Activated CD8-positive, alpha-beta memory T cell treated with anti-CD3 and anti-CD28 coated beads, Interleukin-2, amount 50 U/mL, for 48 hours (primary cell): ENCODE measurements at regions not wholly inside any gene's neighbourhood (a gene's known extent, or its start where the extent isn't known, plus 50 kb on each side); places are given as distances from the start of the nearest gene placed in this dataset.

Source experiments
- DNase-seq: peaks from one replicate; pipeline ENCODE4 v3.0.0-alpha.2; 2020

DNA sequence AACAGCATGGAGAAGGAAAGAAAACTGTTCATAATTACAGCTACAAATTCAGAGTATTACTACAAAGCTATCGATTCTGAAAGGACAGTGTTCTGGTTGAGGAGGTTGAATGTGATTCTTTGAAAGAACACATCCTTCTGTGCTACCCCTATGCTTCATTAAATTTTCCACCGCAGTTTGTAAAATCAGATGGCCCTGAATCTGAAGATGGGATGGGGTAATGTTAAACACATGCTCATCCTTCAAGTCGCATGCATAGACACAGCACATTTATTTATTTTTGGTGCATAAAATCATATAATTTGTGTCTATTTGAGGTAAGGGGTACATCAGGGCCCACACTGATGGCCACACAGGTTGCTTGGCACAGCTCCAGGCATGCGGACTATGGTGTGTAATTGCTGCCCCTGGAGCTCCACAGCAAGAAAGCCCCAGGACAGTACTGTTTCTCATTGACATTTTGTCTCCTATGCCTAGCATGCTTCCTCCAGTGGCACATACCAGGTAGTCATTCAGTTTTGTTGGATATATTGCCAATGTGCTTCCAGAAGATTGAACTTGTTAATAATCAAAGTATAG lies 238.8 kb upstream of the TANK start:
- no peak for DNase-seq

DNA sequence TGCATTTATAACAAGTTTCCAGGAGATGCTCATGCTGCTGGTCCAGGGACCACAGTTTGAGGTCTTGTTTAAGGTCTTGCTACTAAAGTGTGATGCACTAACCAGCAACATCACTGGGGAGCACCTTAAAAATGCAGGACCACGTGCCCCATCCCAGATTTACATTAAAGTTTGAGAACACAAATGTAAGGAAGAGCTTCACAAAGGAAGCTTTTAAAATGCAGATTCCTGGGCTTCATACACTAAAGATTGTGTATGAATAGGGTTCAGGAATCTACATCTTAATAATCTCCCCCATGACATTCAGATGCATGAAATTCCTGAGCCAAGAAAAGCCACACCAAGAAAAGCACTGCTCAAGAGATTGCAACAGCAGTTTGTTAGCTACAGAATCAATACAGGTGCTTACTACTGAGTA lies 235.3 kb upstream of the TANK start:
- no peak for DNase-seq

DNA sequence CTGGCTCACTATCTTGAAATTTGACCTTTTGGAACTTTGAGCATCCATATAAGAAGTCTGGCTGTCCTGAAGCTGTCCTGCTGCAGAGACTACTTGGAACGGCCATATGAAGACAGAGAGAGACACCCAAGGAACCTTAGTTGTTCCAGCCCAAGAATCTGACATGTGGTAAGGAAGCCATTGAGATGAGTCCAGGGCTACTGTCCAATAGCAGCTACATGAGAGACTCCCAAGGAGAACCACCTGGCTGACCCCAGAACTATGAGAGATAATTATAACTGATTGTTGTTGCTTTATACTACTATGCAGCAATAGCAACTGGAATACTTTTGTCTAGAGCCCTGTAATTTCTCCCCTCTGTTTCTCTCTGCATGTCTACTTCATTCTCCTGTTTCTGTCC lies 234.3 kb upstream of the TANK start:
- no peak for DNase-seq

DNA sequence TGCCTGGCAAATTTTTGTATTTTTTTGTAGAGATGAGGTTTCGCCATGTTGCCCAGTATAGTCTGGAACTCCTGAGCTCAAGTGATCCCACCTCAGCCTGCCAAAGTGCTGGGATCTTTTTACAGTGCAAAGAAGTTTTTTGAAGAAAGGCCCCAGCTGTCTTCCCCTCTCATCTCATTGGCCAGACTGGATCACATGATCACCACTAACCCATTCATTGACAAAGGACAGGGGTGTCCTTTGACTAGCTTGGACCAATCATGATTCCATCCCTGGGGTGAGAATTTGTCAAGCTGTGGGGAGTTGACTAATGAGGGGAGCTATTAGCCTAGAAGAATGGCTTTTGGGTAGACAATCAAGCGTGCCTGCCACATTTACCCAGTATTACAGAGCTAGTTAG lies 232.9 kb upstream of the TANK start:
- DNase-seq, result no peak

DNA sequence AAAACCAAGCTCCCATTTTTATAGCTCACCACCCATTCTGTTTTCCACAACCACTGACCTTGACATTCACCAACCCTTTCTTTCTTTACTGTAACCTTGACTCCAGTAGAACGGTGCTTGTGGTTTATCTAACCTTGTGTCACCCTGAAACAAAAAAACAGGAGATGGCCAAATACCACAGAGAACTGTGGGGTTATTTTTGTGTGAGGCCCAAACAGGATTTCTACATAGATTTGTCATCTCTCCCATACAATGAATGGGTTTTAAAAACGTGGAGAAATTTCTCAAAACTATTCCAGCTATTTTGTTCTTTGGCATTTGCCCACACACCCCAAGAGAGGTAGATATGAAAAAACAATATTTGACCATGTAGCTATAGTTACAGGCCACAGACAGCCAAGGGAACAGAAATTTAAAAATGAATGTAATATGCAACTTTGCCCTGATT lies 231.3 kb upstream of the TANK start:
- no peak for DNase-seq

DNA sequence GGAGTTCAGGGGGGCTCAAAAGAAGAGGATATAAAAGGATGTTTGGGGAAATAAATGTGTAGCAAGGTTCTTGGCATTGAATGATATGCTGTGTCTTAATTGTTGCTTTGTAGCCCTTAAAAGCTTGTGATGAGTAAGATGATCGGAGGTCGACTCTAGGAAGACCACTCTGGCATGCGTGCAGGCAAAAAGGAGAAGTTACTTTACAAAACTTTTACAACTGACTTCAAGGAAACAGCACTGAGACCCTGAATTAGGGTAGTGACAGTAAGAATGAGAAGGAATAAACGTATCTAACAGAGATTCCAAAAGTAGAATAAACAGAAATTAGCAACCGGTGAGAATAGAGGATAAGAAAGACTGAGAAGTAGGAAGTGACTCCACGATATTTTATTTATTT lies 228.7 kb upstream of the TANK start:
- DNase-seq, result no peak

DNA sequence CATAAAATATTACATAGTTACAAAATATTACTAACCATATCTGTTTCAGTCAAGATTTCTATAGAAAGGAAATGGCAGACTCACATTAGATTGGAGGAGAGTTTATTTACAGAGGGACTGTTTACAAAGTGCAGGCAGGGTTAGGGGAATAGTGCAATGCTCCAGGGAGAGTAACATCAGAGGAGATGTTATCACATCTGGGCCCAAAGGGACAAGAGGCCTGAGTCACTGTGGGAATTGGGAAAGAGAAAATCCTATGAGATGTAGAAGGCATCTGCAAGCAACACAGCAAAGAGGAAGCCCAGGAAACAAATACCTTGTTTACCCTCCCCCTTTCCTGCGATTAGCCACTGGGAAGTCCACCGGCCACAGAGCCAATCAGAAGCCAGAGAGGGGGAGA lies 227.3 kb upstream of the TANK start:
- no peak for DNase-seq

DNA sequence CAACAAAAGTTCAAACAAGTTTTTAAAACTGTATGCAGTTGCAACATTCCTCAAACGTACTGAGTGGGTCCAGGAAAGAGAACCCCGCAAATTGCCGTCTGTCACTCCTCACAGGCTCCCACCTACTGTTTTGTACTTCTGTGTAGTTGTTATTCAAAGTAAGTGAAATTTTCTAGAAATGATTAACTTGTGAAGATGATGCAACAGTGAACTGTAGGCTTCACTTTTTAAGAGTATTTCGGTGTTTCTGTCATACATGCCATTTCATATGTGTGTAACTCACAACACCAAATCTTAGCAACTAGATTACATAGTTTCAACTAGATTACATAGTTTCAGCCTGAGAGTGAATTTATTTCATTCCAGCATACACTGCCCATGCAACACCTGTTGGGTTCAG lies 226.0 kb upstream of the TANK start:
- no peak for DNase-seq

DNA sequence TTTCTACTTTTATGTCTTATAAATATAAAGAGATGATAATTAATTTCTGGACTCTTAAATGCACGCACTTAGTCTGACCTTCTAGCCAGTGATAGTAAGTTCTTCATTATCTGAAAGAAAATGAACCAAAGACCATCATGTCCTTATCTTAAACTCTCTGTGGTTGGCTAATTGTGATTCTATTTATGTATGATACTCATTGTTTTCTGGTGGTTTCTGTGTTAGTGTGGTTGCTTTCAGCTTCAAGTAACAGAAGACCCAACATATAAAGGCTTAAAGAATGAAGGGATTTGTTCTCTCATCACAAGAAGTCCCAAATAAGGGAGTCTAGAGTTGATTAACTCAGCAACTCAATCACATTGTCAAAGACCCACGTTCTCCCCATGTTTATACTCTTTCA lies 225.2 kb upstream of the TANK start:
- no peak for DNase-seq

DNA sequence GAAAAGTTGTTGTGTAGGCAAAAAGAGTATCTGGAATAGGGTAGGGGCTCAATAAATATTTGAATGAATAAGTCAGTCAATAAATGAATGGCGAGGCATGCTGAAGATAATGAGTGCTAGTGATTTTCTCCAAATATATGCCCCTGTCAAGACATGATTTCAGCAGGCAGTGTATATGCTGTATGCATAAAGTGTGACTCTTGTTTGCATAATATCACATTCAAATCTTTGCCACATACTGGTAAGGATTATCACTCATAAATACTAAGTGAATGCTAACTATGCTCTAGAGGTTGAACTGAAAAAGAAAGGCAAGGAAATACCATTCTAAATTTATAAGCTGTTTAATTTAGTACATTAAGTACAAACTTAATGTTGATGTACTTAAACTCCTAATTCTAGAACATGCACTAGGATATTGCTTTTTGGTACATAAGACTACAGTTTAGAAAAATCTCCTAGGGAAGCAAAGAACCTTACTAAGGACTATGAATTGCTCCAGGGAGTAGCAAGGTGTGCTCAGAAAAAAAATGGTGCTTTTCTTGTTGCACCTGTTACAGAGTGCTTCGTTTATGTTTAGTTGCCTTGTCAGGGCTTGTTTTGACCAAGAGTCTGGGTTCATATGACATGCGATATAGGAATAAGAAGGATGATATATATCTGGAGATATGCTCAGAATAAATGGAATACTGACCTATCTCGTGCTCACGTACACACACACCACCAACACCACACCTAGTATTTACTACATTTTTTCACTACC lies 224.0 kb upstream of the TANK start:
- DNase-seq, result no peak

DNA sequence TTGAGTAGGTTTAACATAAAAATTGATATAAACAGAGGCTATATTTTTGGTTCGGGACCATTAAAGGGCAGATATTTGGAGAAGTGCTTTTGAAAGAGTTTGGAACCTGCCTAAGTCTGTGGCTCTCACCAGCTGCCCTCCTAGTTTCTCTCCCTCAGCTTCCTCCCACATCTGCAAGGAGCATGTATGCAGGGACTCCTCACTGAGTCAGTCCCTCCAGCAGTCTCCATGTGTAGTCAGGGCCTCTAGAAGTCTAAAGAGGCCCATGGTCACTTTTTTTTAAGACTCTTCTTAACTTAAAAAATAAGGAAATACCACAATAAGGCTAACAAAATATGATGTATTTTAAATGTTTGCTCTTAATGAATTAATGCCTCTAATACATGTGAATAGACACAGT lies 220.0 kb upstream of the TANK start:
- no peak for DNase-seq

DNA sequence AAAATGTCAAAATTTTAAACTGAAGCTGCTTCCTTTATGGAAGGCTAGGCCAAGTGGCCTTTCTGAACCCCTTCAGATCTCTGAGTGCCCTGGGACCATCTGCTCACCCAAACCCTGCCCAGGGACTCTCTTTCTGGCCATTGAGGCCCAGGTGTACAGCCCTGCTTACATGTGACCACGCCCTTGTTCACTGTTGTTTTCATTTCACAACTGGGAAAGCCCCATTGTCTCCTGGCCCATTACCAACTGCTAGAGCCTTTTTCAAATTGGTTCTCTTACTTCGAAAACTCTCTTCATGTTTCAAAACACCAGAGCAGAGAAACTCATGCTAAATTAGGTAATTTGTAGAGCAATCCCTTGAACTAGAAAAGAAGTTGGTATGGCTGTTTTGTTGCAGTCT lies 219.5 kb upstream of the TANK start:
- no peak for DNase-seq

DNA sequence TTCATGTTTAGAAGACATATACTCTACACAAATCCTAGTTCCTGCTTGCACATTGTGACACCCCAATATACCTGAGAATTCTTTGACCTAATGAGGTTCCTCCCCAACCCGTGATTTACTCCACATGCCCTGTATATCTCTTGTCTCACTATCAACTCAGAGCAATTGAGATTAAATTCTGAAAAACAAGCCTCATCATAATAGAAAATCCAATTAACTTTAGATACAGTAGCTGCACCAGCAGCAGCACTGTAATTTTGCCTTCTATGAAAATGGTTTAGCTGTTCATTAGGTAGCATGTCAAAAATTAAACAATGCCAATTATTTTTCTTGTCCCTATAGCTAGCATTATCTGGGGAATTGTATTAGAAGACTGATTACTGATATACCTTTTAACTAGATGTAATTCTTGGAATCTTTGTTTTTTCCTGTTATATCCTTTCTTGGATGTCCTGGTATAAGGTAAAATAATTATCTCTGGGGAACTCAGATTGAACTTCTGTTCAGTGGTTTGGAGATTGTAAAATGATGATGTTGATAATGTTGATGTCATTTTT lies 218.9 kb upstream of the TANK start:
- DNase-seq, result no peak

DNA sequence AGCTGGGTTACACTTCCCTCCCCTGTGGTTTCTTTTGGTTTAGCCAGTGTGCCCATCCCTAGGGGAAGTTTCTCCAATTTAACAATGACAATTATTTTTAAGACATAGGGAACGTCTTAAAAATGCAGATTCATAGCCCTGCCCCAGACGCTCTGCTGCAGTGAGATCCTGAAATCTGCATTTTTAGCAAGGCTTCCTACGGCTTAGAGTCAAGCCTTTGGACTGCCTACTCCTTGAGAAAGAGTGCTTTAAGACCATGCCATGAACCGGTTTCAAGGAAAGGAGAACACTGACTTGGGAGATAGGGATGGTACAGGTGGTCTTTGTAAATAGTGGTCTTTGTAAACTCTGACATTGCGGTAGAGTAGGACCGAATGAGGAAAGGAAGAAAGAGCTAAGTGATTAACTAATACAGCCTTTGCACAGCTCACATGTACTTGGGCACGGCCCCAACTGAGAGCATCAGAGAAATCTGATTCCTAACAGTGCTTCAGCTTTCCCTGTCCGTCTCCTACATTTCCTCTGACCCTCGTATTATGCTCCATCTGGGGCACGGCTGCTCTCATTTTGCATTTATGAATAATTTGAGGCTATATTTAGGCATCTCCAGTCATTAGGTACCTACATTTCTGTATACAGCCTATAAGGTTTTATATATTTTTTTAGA lies 217.6 kb upstream of the TANK start:
- DNase-seq, result no peak

DNA sequence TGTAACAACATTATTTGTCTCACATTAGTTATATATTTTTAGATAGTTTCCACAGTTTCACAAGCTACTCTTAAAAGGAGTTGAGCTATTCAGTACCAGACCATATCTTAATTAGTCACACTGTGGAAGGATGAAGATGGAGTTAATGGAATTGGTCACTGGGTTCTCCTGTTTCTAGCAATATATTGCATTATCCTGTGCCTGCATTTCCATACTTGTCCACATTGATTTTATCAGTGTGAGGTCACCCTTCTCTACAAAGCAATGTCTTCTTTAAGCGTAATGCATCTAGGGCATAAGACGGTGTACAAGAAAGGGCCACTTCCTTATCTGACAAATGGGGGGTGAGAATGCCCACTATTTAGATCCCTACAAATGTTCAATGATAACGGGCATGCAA lies 216.8 kb upstream of the TANK start:
- no peak for DNase-seq

DNA sequence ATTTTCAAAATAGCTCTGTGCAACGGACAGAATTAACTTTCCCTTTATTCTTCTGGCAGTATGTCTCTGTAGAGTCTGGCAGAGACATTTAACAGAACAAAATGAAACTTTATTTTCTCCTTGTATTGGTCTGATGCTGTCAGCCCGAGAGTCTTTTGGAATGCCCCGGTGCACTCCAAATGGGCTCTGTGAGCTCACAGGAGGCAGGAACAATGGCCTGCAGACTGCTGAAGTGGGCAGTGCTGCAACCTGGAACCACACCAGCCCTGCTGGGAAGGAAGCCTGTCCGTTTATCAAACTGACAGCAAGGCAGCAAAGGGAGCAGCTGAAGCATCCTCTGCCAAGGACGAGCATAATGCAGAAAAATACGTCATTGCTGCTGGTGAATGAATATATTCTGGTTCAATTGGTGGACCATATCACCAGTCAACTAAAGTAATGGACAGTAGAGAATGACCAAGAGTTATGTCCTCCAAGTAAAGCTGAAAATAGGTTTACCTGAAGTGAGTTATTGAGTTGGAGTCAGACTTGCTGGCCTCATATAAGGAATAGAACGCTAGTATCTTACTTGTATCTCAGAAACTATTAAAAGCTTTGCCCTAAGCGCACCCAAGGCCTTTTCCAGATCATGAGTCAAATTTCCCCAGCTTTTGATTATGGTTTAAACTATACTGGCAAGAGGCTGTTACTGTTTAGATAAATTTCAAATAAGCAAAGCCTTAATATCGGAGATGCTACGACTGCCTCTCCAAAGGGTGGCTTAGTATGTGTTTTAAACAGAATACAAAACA lies 207.6 kb upstream of the TANK start:
- no peak for DNase-seq

DNA sequence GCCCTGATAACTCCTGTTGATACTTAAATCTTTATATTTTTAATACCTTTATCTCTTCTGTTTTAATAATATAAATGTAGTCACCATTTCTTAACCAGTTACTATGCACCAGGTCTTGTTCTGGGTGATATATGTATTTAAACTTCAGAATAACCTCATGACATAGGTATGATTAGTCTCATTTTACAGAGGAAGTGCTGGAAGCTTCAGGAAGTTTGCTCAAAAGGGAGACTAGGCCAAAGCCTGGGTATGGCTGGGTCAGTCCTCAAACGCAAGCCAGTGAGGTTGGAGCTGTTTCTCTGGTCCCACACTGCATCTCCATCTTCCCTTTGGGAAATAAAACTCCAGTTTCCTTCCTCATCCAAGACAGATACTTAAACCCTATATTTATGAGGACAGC lies 204.7 kb upstream of the TANK start:
- DNase-seq, result no peak

DNA sequence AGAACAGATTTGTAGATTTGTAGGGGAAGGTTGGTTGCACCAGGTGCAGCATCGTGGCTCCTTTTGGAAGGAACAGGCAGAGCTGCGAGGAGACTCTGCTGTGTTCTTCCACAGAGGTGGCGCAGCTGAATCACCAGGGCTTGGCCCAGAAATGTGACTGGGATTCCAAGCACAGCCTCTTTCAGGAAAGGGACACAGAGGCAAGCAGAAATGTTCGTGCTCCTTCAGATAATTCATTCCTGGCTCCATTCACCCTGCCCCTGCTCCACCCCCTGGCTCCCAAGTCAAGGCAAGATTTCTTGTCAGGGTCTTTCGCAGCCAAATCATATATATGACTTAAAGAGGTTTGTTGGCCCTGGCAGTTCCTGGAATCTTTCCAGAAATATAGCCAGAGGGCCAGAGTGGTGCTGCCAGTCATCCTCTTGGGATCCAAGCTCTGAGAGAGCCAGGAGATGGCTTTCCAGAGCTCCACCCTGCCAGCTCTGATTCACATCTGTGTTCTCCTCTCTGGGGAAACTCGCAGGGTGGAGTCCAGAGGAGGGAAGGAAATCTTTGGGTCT lies 203.9 kb upstream of the TANK start:
- DNase-seq, result no peak

DNA sequence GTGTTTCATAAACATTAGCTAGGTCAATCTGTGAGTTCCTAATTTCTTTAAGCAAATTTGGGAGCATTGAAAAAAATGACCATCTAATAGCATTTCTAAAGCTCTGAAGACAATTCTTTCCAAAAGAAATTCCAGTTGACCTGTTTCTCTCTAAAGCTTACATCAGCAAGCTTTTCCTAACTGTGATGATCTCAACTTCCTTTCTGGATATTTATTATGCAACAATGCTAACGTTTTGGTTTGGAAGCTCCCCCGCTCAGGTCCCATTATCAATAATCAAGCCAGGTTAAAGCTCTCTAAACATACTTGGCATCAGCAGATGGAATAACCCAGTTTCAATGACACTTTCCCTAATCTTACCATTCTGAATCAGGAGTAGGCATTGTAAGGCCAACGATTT lies 196.3 kb upstream of the TANK start:
- no peak for DNase-seq

DNA sequence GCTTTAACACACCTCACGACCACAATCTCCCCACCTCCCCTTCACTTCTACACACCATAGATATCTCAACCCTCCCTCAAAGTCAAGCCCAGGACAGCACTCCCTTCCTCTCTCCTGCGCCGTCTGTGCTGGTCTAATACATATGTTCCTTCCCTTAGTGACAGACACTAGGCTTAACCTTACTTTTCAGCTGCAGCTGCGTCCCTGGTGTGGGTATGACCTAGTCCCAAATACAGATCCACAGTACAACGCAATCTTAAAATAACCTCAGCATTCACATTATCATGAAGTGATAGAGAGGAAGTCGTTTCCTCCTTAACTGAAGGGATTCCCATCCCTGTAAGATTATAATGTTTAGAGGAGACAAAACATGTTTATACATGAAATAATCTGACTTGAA lies 192.7 kb upstream of the TANK start:
- DNase-seq, result no peak

DNA sequence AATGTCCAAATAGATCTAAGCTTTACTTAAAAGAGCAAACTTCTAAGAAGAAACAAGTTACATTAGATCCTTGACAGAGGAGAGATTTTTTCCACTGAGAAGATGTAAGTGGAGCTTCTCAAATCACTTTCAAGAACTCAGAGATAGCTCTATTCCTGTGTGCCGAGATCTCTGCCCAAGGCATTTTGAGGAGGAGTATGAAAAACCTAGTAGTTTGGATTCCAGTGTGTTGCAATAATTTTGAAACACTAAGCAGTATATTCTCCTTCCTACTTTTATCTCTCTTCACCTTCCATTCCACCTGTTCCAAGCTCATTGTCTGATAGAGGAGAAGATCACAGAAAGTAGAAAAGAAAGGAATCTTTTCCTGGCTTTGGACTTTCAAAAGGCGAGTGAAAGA lies 192.0 kb upstream of the TANK start:
- DNase-seq, result no peak

DNA sequence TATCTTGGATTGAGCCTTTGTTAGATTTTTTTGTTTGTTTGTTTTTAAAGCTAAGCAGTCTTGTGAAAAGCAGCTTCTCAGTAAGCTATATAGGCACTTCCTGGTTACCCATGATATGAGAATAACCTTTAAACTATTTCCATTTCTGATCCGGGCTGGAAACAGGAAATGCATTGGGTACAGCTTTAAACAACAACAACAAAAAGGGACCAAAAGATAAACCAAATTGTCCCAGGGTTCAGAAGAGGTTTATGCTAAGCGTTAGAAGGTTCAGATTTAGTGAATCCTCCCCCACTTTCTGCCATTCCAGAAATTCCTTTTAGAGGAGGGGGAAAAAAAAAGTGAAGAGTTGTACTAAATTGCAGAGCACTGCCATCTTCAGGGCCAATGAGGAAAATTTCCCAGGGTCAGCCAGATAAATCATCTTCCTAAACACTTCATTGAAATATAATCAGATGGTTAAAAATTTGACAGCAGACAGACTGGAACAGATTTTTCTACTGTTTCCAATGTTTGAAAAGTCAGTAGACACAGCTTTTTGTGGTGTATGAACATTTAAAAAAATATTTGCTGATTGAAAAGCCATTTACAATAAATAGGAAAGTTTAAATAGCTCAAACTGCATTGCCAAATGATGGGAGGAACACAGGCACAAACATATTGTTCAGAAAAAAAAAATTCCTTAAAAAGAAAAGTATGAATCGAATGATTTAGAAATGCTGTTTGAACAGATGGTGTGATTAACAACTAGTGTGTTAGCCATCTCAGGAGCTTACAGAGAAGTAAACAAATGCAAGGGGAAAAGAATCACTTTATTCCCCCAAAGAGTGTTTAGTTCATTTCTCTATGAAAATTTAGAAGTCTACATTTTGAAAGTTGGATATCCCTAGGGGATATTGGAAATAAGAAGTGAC lies 189.9 kb upstream of the TANK start:
- DNase-seq, result no peak
